ENCODE measurements at regions not wholly inside any gene's neighbourhood (a gene's known extent, or its start where the extent isn't known, plus 50 kb on each side); places are given as distances from the start of the nearest gene placed in this dataset.

- Histone ChIP-seq H3K4me1 (no peaks in the 10 kb centered on the region), H3K27ac (no peak overlapping the region), H3K36me3 (no peaks in the 10 kb centered on the region), H3K9me3 (no peaks in the 10 kb centered on the region), H3K27me3 (no peaks in the 10 kb centered on the region), H3K4me3 (no peak overlapping the region)
- DNase-seq, result no peak
- TF ChIP-seq, protein P1, sequence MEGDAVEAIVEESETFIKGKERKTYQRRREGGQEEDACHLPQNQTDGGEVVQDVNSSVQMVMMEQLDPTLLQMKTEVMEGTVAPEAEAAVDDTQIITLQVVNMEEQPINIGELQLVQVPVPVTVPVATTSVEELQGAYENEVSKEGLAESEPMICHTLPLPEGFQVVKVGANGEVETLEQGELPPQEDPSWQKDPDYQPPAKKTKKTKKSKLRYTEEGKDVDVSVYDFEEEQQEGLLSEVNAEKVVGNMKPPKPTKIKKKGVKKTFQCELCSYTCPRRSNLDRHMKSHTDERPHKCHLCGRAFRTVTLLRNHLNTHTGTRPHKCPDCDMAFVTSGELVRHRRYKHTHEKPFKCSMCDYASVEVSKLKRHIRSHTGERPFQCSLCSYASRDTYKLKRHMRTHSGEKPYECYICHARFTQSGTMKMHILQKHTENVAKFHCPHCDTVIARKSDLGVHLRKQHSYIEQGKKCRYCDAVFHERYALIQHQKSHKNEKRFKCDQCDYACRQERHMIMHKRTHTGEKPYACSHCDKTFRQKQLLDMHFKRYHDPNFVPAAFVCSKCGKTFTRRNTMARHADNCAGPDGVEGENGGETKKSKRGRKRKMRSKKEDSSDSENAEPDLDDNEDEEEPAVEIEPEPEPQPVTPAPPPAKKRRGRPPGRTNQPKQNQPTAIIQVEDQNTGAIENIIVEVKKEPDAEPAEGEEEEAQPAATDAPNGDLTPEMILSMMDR (IDR thresholded peaks at IDR 0.05), result no peak
- no peak for TF ChIP-seq POLR2A (IDR thresholded peaks at IDR 0.05)
Measured at GRCh38 chr5:118314931-118315330, 673.4 kb downstream of the DTWD2 start.

- H3K4me1 ChIP-seq, result no peaks in the 10 kb centered on the region
- no peak overlapping the region for H3K27ac ChIP-seq
- no peaks in the 10 kb centered on the region for H3K9me3 ChIP-seq
- no peaks in the 10 kb centered on the region for H3K27me3 ChIP-seq
- H3K4me3 ChIP-seq, result no peak overlapping the region
- TF ChIP-seq, protein P1 (IDR thresholded peaks at IDR 0.05), result no peak
- no peak for TF ChIP-seq POLR2A (IDR thresholded peaks at IDR 0.05)
- no peaks in the 10 kb centered on the region for H3K36me3 ChIP-seq
- DNase-seq, result no peak
Measured at GRCh38 chr5:118311103-118311819, 677.1 kb downstream of the DTWD2 start.

DNA sequence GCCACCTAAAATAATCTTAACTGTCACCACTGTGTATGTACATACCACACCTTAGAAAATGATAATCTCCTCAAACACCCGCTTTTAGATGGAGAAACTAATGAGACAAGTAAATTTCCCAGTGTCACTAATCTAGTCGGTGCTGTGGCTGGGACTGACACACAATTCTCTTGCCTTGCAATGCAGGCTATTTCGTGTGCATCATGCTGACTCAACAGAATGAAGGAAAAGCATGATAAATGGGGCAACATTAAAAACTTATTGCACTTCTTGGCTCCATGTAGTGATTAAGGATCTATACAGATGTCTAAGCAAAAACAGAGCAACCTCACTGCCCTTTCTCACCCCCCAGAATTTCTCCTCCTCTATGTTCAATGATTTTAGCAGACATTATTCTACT lies 677.9 kb downstream of the DTWD2 start:
- TF ChIP-seq, protein P1 (IDR thresholded peaks at IDR 0.05), result no peak
- TF ChIP-seq POLR2A (IDR thresholded peaks at IDR 0.05), result no peak
- no peaks in the 10 kb centered on the region for H3K36me3 ChIP-seq
- no peak overlapping the region for H3K4me3 ChIP-seq
- no peaks in the 10 kb centered on the region for H3K9me3 ChIP-seq
- H3K4me1 ChIP-seq, result no peaks in the 10 kb centered on the region
- H3K27ac ChIP-seq, result no peak overlapping the region
- no peak for DNase-seq
- H3K27me3 ChIP-seq, result no peaks in the 10 kb centered on the region

DNA sequence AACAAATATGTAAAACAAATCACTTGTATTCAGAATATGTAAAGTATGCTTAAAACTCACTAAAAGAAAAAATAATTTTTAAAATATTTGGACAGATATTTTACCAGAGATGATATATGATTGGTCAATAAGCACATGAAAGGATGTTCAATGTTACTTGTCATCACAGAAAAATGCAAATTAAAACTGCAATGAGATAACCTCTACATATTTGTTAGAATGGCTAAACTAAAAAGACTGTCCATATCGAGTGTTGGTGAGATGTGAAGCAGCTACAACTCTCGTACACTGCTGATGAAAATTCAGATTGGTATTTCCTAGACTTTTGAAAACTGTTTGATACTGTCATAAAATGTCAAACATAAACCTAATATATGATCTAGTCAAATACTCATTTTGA lies 685.1 kb downstream of the DTWD2 start:
- Histone ChIP-seq H3K4me3 (no peak overlapping the region), H3K36me3 (no peaks in the 10 kb centered on the region), H3K9me3 (no peaks in the 10 kb centered on the region), H3K27ac (no peak overlapping the region), H3K4me1 (no peaks in the 10 kb centered on the region), H3K27me3 (no peaks in the 10 kb centered on the region)
- TF ChIP-seq, protein P1 (IDR thresholded peaks at IDR 0.05), result no peak
- no peak for TF ChIP-seq POLR2A (IDR thresholded peaks at IDR 0.05)
- DNase-seq, result no peak

GRCh38 chr5:118302786-118303185 lies 685.6 kb downstream of the DTWD2 start:
- H3K9me3 ChIP-seq, result no peaks in the 10 kb centered on the region
- H3K4me3 ChIP-seq, result no peak overlapping the region
- H3K27ac ChIP-seq, result no peak overlapping the region
- no peak for DNase-seq
- no peak for TF ChIP-seq POLR2A (IDR thresholded peaks at IDR 0.05)
- TF ChIP-seq, protein P1 (IDR thresholded peaks at IDR 0.05), result no peak
- no peaks in the 10 kb centered on the region for H3K4me1 ChIP-seq
- no peaks in the 10 kb centered on the region for H3K36me3 ChIP-seq
- H3K27me3 ChIP-seq, result no peaks in the 10 kb centered on the region

- H3K4me3 ChIP-seq, result no peak overlapping the region
- no peak for TF ChIP-seq POLR2A (IDR thresholded peaks at IDR 0.05)
- TF ChIP-seq, protein P1 (IDR thresholded peaks at IDR 0.05), result no peak
- no peaks in the 10 kb centered on the region for H3K36me3 ChIP-seq
- no peaks in the 10 kb centered on the region for H3K27me3 ChIP-seq
- no peaks in the 10 kb centered on the region for H3K9me3 ChIP-seq
- no peak for DNase-seq
- no peak overlapping the region for H3K27ac ChIP-seq
- H3K4me1 ChIP-seq, result no peaks in the 10 kb centered on the region
Measured at GRCh38 chr5:118301696-118302095, 686.7 kb downstream of the DTWD2 start.

All from Peyer's patch (tissue), 4 donors.